Skeletal muscle tissue (tissue), 3 donors: ENCODE measurements at regions not wholly inside any gene's neighbourhood (a gene's known extent, or its start where the extent isn't known, plus 50 kb on each side); places are given as distances from the start of the nearest gene placed in this dataset.

Source experiments
- H3K27ac ChIP-seq: one replicate; pipeline ENCODE4 v1.7.0; 2013; ENCODE audit warnings: mild to moderate bottlenecking, low read depth, low read length, inconsistent platforms
- H3K27me3 ChIP-seq, 3 donors: one replicate each; pipeline ENCODE4 v1.7.0; 2013; ENCODE audit warnings: low read length in 3 of 3; ENCODE audit not compliant: control insufficient read depth in 3 of 3, insufficient read depth in 3 of 3
- H3K36me3 ChIP-seq, 3 donors: one replicate each; pipeline ENCODE4 v1.7.0; 2013; ENCODE audit warnings: low read length in 3 of 3; ENCODE audit not compliant: control insufficient read depth in 3 of 3, insufficient read depth in 3 of 3
- H3K4me1 ChIP-seq, 3 donors: one replicate each; pipeline ENCODE4 v1.7.0; 2013; ENCODE audit warnings: low read length in 3 of 3, mild to moderate bottlenecking in 3 of 3; ENCODE audit not compliant: control insufficient read depth in 3 of 3, insufficient read depth in 3 of 3
- H3K4me3 ChIP-seq, 3 donors: one replicate each; pipeline ENCODE4 v1.7.0; 2013; ENCODE audit warnings: low read length in 3 of 3
- H3K9ac ChIP-seq, 3 donors: one replicate each; pipeline ENCODE4 v1.7.0; 2013; ENCODE audit warnings: low read length in 3 of 3, mild to moderate bottlenecking in 3 of 3, moderate library complexity in 2 of 3, low read depth in 1 of 3
- H3K9me3 ChIP-seq, 3 donors: one replicate each; pipeline ENCODE4 v1.7.0; 2013; ENCODE audit warnings: low read length in 3 of 3; ENCODE audit not compliant: control insufficient read depth in 3 of 3
- donor health status: Osteomylitis.

DNA sequence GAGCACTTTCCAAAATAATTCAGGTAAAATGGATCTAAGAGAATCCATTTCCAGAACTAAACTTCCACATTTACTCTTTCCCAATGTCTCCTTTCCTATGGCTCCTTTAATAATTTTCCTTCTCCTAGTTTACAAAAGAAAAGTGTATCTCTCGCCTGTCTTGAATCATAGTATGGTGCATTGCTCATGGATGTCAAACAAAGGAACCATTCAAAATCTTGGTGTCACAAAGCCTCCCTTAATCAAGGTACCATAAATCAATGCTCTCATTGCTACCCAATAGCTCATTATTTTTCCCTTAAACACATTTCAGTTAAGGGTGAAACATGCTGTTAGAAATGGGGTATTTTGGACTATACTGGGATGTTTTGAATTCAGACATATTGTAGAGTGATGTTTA is 57.6 kb upstream of the KCNMA1 start:
- H3K4me3 ChIP-seq = no peak overlapping the region
- H3K9me3 ChIP-seq = no peaks in the 10 kb centered on the region
- H3K4me1 ChIP-seq = no peaks in the 10 kb centered on the region
- H3K36me3 ChIP-seq = no peaks in the 10 kb centered on the region
- no peak overlapping the region for H3K27ac ChIP-seq
- H3K9ac ChIP-seq = no peak overlapping the region
- H3K27me3 ChIP-seq = peaks cover 0 to 5% (median 5%) of the 10 kb centered on the region in 3 donors

DNA sequence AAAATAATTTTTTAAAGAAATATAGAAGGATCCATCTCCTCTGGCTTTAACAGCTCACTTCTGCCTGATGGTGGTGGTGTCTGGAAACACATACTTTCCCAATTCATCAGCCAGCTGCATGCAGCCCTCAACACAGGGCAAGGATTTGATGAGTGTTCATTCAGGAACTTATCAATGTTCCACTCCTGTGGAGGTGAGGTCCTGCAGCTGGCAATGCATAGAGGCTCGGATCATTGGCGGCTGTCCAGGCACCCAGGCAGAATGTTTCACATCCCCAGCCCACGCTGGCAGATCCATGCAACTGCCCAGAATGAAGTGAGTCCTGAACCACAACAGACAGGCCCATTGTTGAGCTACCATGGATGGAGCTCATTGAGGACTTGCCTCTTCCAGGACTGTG is 55.2 kb upstream of the KCNMA1 start:
- Histone ChIP-seq H3K27ac (no peak overlapping the region), H3K4me3 (no peak overlapping the region), H3K36me3 (no peaks in the 10 kb centered on the region), H3K27me3 (peaks cover 0 to 10% (median 3%) of the 10 kb centered on the region in 3 donors), H3K9me3 (no peaks in the 10 kb centered on the region), H3K4me1 (no peaks in the 10 kb centered on the region), H3K9ac (no peak overlapping the region)

DNA sequence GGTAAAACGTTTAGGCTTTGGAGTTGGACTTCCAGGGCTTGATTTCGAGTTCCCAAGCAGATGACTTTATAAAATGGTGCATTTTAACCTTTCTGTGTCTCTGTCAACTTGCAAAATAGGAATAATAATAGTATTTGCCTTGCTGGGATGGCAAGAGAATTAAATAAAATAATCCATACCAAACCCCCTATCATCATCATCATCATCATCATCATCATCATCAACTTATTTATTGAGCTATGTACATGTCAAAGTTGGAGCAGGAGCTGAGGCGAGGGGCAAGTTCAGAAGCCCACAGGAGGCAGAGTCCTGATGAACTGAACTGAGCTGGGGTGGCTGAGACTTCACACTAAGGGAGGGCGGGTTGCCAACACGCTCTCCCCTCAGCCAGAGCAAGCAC is 51.7 kb upstream of the KCNMA1 start:
- H3K4me1 ChIP-seq = no peaks in the 10 kb centered on the region
- H3K27me3 ChIP-seq = peaks cover 0 to 14% (median 12%) of the 10 kb centered on the region in 3 donors
- no peaks in the 10 kb centered on the region for H3K36me3 ChIP-seq
- H3K9me3 ChIP-seq = no peaks in the 10 kb centered on the region
- no peak overlapping the region for H3K27ac ChIP-seq
- H3K9ac ChIP-seq = no peak overlapping the region
- no peak overlapping the region for H3K4me3 ChIP-seq

DNA sequence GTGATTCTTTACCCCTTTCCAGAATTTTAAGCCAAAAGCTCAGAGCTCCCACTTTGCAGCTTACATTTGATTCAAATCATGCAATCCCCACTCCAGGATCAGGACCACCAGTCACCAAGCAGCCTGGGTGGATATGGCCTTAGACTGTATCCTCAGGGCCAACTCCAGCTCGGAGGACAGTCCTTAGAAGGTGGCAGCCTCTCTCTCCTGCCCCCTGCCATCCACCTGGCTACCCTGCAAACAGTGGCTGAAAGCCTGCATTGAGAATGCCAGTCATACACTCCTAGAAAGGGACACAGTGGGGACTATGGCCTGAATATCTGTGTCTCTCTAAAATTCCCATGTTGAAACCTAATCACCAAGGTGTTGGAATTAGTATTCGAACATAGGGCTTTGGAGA is 50.0 kb upstream of the KCNMA1 start:
- Histone ChIP-seq H3K4me1 (no peaks in the 10 kb centered on the region), H3K4me3 (no peak overlapping the region), H3K9me3 (no peaks in the 10 kb centered on the region), H3K9ac (no peak overlapping the region), H3K36me3 (no peaks in the 10 kb centered on the region), H3K27ac (no peak overlapping the region), H3K27me3 (peaks cover 0 to 14% (median 12%) of the 10 kb centered on the region in 3 donors)
